NT2/D1 (cell line): ENCODE measurements at regions not wholly inside any gene's neighbourhood (a gene's known extent, or its start where the extent isn't known, plus 50 kb on each side); places are given as distances from the start of the nearest gene placed in this dataset.

Experiments used
- DNase-seq: peaks from one replicate; pipeline ENCODE4 v3.0.0-alpha.2; 2011; ENCODE audit warnings: low read depth, low spot score
- H3K27me3 ChIP-seq: 2 replicates; pipeline ENCODE4 v1.6.0; 2011; ENCODE audit warnings: mild to moderate bottlenecking; ENCODE audit not compliant: insufficient read length, insufficient read depth
- H3K36me3 ChIP-seq: 2 replicates; pipeline ENCODE4 v1.6.1; 2011; ENCODE audit warnings: mild to moderate bottlenecking, low read length, mixed read lengths; ENCODE audit not compliant: insufficient read depth, insufficient read length
- H3K4me1 ChIP-seq: 2 replicates; pipeline ENCODE4 v1.5.1; 2011; ENCODE audit not compliant: insufficient read depth, insufficient read length
- H3K4me3 ChIP-seq: 2 replicates; pipeline ENCODE4 v1.5.1; 2011; ENCODE audit warnings: low read depth; ENCODE audit not compliant: insufficient read length
- H3K9ac ChIP-seq: 2 replicates; pipeline ENCODE4 v1.6.0; 2011; ENCODE audit warnings: low read depth; ENCODE audit not compliant: insufficient read length
- H3K9me3 ChIP-seq: 2 replicates; pipeline ENCODE4 v1.5.1; 2011; ENCODE audit warnings: mild to moderate bottlenecking, low read length; ENCODE audit not compliant: insufficient read depth
- SUZ12 ChIP-seq: IDR thresholded peaks from 2 replicates; pipeline ENCODE4 v1.6.1; 2011; ENCODE audit not compliant: insufficient read length, insufficient read depth; ENCODE audit errors: extremely low read depth
- YY1 ChIP-seq: IDR thresholded peaks from 2 replicates; pipeline ENCODE4 v1.6.1; 2011; ENCODE audit not compliant: insufficient read length, insufficient read depth
- ZNF274 ChIP-seq: IDR thresholded peaks from 2 replicates; pipeline ENCODE4 v1.6.1; 2011; ENCODE audit warnings: mild to moderate bottlenecking, low read depth, low read length

DNA sequence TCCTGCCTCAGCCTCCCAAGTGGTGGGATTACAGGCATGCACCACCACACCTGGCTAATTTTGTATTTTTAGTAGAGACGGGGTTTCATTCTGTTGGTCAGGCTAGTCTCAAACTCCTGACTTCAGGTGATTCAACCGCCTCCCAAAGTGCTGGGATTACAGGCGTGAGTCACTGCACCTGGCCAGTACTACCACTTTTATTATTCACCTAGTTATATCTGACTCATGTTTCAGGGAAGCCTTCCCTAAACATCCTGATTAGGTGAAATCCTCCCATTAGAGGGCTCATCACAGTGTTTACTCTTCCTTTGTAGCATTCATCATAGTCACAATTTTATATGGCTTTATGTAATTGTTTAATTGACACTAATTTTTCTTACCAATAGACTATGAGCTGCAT, 295.3 kb upstream of the SOX5 start:
- Histone ChIP-seq H3K4me1 (peaks cover 4% of the 10 kb centered on the region), H3K9ac (no peak overlapping the region), H3K36me3 (no peaks in the 10 kb centered on the region), H3K27me3 (no peaks in the 10 kb centered on the region), H3K4me3 (no peak overlapping the region), H3K9me3 (no peaks in the 10 kb centered on the region)
- no peak for DNase-seq
- TF ChIP-seq SUZ12 = no peak
- no peak for TF ChIP-seq YY1
- no peak for TF ChIP-seq ZNF274

DNA sequence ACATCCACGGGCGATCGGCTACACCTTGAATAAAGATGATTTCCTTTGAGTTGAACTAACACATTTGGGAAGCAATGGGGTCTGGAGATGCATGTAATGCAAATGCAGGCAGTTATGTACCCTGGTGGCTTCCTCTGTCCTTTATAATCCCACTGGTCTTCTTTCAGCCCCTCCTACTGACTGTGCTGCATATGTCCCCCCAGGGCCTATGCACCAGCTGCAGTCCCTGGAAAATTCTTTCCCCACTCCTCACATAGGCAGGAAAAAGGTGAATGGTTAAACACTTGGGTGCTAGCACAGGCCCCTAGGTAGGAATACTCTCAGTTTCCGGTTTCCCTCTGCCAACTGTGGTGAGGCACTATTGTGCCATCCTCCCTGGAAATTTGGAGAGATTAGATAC, 294.8 kb upstream of the SOX5 start:
- peaks cover 4% of the 10 kb centered on the region for H3K4me1 ChIP-seq
- H3K36me3 ChIP-seq = no peaks in the 10 kb centered on the region
- no peak for DNase-seq
- TF ChIP-seq SUZ12 = no peak
- no peak for TF ChIP-seq YY1
- no peak for TF ChIP-seq ZNF274
- H3K9ac ChIP-seq = no peak overlapping the region
- H3K4me3 ChIP-seq = no peak overlapping the region
- H3K27me3 ChIP-seq = no peaks in the 10 kb centered on the region
- H3K9me3 ChIP-seq = no peaks in the 10 kb centered on the region

DNA sequence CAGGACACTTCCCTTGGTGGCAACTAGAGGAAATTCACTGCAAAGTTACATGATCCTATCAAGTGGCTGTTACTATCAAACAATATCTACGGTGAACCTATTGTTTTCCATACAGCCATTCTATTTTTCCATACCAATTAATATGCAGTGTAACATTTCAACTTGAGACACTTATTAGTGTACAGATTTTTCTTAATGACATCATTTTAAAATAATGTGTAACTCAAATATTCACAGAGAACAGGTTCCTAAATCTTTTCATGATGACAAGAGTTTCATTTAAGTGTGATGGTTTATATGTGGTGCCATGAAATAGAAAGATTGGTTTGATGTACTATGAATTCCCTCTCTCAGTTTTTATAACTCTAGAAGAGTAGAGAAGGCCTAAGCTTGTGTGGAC, 291.2 kb upstream of the SOX5 start:
- no peak for DNase-seq
- Histone ChIP-seq H3K36me3 (no peaks in the 10 kb centered on the region), H3K9ac (no peak overlapping the region), H3K27me3 (no peaks in the 10 kb centered on the region), H3K9me3 (no peaks in the 10 kb centered on the region), H3K4me3 (no peak overlapping the region), H3K4me1 (peaks cover 4% of the 10 kb centered on the region)
- TF ChIP-seq YY1 = no peak

DNA sequence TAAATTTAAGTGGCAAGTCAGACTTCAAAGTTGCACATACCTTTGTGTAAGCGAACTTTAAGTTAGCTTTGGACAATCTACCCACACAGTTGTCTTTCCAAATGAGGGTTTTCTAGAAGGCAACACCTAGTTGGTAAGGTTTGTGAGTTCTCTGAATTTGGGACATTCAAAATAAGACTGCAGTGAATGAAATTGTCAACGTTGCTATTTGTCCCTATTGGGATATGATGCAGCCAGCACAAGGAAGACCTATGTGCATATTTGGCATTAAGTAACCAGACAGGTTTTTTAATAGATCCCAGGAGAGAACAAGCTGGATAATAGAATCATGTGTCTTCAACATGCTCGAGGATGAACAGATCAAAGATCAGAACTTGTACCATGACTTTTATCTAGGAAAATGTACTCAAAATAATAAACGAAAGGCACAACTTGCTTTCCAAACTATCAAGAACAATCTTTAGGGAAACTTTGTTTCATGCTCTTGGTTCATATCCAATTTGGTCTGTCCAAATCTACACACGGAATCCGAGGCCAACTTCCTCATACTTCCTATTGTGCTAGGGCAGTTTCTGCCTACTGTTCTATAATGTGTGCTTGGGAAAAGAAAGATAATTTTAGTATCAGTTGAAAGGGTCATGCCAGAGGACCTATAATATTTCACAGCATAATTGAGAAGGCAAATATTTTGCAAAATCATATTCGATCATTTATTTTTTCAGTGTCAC, 284.2 kb upstream of the SOX5 start:
- peaks cover 3% of the 10 kb centered on the region for H3K4me1 ChIP-seq
- no peaks in the 10 kb centered on the region for H3K27me3 ChIP-seq
- TF ChIP-seq SUZ12 = no peak
- no peak for TF ChIP-seq ZNF274
- no peak for TF ChIP-seq YY1
- no peak for DNase-seq
- H3K9me3 ChIP-seq = peaks cover 6% of the 10 kb centered on the region; the same call in 1 of the 2 replicates
- H3K9ac ChIP-seq = no peak overlapping the region
- no peaks in the 10 kb centered on the region for H3K36me3 ChIP-seq
- no peak overlapping the region for H3K4me3 ChIP-seq

DNA sequence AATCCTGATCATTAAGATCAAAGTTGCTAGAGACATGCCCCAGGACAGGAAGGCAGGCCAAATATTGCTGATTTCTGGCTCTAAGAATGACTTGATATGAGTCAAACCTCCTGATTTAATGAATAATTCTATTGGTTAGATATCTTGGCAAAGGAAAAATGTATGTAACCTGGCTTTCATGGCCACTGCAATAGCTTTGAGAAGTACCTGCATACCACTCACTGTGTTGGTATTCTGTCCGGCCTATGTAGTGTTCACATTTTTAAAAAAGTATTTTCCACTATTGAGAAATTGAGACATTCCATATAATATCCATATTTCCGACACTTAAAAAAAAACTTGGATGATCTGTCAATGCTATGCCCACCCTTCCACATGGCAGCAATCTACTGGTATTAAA, 283.1 kb upstream of the SOX5 start:
- H3K4me1 ChIP-seq = peaks cover 6% of the 10 kb centered on the region
- no peaks in the 10 kb centered on the region for H3K36me3 ChIP-seq

GRCh38 chr12:24231298-24231697, 281.8 kb upstream of the SOX5 start:
- Histone ChIP-seq H3K4me1 (peaks cover 6% of the 10 kb centered on the region), H3K9ac (no peak overlapping the region), H3K4me3 (no peak overlapping the region), H3K36me3 (no peaks in the 10 kb centered on the region), H3K27me3 (no peaks in the 10 kb centered on the region), H3K9me3 (peaks cover 6% of the 10 kb centered on the region; the same call in 1 of the 2 replicates)
- TF ChIP-seq YY1 (no peak), ZNF274 (no peak), SUZ12 (no peak)
- no peak for DNase-seq

More for the DNA sequence above, 283.1 kb upstream of the SOX5 start:
- H3K27me3 ChIP-seq = no peaks in the 10 kb centered on the region
- no peak overlapping the region for H3K9ac ChIP-seq
- no peak for DNase-seq
- H3K9me3 ChIP-seq = peaks cover 6% of the 10 kb centered on the region; the same call in 1 of the 2 replicates
- no peak for TF ChIP-seq YY1
- TF ChIP-seq SUZ12 = no peak
- no peak for TF ChIP-seq ZNF274
- H3K4me3 ChIP-seq = no peak overlapping the region

DNA sequence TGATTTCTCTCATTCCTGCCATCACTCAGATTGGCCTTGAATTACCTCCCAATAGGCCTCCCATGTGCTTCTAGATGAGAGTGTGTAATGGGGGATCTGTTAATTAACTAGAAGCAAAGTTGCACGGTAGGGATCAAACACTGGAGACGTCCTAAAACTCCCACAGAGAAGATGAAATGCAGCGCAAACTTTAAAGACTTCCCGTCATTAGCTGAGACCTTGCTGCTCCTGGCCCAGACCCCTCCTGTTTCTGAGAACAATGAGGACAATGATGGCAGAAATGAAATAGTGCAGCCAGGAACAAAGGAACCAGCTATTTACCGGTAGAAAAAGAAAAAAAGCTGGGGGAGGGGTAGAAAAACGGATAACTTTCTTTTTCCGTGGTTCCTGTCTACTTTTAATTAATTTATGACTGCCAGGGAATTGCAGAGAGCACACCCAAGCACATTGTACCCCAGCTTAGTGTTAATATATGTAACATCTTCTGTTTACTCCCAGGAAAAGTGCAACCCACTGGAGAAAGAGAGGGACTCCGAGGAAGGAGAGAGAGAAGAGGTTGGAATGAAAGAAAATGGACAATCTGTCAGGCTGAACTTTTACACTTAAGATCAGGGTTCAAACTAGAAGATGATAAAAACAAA, 280.7 kb upstream of the SOX5 start:
- DNase-seq = peak; percentile 72
- Histone ChIP-seq H3K4me3 (no peak overlapping the region), H3K27me3 (no peaks in the 10 kb centered on the region), H3K36me3 (no peaks in the 10 kb centered on the region), H3K9me3 (peaks cover 6% of the 10 kb centered on the region; the same call in 1 of the 2 replicates), H3K9ac (no peak overlapping the region), H3K4me1 (peaks cover 6% of the 10 kb centered on the region)
- TF ChIP-seq ZNF274 (no peak), YY1 (no peak)
